Posterior vena cava (tissue), 2 donors: ENCODE measurements at regions not wholly inside any gene's neighbourhood (a gene's known extent, or its start where the extent isn't known, plus 50 kb on each side); places are given as distances from the start of the nearest gene placed in this dataset.
"Not testable (repeated sequence)": the region's sequence is repeated elsewhere in the genome, so short reads cannot be mapped to it uniquely, and the experiment has no call there.

ENCODE experiments used
- DNase-seq: peaks from one replicate; pipeline ENCODE4 v3.0.0-alpha.2; 2020; ENCODE audit warnings: low spot score
- intact Hi-C, 2 donors: fragments of 100-400 bp; cut with DNase I; formaldehyde crosslinking; loops; one replicate each; pipeline versions ENCODE4 v1.14.1 to v1.14.2; 2022 to 2023
- donor health status: DM: yes; HTN: yes; CAD: no.
- donor health status: DM: yes; HTN: yes; CAD: no.

DNA sequence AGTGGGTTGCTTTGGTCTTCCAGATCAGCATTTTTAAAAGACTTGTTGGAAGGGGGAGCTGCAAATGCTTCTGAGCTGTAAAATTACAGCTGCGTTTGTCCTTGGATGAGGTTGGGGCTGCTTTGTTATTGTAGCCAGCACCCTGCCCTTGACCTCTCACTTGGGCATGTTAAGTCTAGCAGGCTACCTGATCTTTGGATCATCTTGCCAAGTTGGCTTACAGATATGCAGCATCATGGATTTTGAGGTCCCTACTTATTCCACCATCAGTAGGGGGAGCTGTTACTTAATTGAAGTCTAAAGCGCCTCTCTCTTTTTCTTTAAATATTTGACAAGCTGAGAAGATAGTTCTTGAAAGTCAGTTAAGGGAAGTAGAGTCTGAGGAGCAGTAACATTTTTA, 793.0 kb downstream of the MCTP2 start:
- intact Hi-C loops: no loop called here
- DNase-seq: no peak

- intact Hi-C loops: no loop called here
- DNase-seq: no peak
Observed at GRCh38 chr15:95025924-95026728, 794.8 kb downstream of the MCTP2 start.

GRCh38 chr15:95027981-95028380, 796.6 kb downstream of the MCTP2 start:
- DNase-seq: no peak
- intact Hi-C loops: no loop called here

DNA sequence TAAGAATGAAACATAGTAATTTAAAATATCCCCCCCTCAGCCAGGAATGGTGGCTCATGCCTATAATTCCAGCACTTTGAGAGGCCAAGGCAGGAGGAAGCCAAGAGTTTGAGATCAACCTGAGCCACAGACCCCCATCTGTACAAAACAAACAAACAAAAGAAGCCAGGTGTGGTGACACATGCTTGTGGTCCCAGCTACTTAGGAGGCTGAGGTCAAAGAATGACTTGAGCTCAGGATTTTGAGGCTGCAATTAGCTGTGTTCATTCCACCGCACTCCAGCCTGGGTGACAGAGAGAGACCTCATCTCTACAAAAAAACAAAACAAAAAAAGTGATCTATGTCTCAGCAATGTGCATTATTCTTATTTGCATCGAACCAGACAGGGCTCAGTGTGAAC, 800.8 kb downstream of the MCTP2 start:
- DNase-seq: no peak
- intact Hi-C loops: no loop called here

GRCh38 chr15:95035106-95035505, 803.7 kb downstream of the MCTP2 start:
- no peak for DNase-seq
- intact Hi-C loops: no loop called here

DNA sequence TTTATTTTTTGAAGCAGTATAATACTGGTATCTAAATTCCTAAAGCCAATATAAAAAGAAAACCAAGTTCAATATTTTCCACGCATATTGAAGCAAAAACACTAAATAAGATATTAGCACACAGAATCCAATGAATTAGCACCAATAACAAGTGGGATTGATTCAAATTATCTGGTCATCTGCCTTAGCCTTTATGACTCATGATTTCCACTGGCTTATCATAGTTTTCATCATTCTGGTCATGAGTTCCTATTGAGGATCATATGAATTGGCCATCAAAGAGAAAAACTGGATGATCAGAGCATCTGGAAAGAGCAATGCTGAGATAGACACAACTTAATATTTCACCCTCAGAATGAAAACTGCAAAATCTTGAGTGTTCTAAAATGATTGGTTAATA, 809.9 kb downstream of the MCTP2 start:
- intact Hi-C loops: no loop called here

GRCh38 chr15:95043236-95043932, 812.0 kb downstream of the MCTP2 start:
- intact Hi-C loops, DNase-seq: not testable (repeated sequence)

More for the DNA sequence above, 809.9 kb downstream of the MCTP2 start:
- DNase-seq: no peak

DNA sequence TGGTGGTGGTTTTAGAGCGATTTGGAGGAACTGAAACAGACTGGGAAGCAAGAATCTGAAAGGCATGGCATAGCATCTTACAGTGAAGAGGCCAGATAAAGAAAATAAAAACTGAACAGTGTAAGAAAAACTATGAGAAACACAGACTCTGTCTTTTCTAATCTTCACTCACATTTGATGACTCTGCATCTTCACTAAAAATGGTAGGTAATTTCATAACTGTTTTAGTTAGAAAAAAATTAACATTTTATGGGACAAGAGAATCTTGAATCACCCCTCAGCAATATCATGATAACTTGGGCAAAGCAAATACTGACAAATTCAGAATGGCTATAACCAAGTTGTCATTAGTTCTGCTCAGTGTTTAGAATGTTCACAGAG, 812.6 kb downstream of the MCTP2 start:
- no peak for DNase-seq
- intact Hi-C loops: no loop called here

- intact Hi-C loops: no loop called here
- DNase-seq: no peak
Observed at GRCh38 chr15:95044745-95045417, 813.5 kb downstream of the MCTP2 start.

GRCh38 chr15:95051861-95052260, 820.5 kb downstream of the MCTP2 start:
- no peak for DNase-seq
- intact Hi-C loops: no loop called here

DNA sequence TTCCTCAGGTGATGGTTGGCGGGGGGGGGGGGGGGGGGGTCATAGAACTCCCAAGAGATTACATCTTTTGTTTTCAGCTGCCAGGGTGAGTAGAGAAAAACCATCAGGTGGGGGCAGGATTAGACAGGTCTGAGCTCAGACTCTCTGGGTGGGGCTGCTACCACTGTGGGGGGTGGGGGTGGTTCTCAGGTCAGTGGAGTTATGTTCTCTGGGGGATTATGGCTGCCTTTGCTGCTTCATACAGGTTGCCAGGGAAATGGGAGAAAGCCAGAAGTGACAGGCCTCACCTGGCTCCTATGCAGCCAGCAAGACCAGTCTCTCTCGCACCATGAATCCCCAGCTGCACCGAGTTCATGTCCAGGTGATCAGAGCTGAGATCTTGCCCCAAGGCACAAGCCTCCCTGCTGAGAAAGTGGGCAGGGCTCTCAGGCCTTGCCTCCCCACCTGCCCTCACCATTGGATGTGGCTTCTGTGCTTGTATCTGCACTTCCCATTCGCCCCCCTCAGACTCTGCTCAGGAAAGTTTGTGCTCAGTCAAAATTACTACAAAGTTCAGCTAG, 828.1 kb downstream of the MCTP2 start:
- no peak for DNase-seq
- intact Hi-C loops: no loop called here

- no peak for DNase-seq
- intact Hi-C loops: no loop called here
Observed at GRCh38 chr15:95068701-95069521, 837.5 kb downstream of the MCTP2 start.

DNA sequence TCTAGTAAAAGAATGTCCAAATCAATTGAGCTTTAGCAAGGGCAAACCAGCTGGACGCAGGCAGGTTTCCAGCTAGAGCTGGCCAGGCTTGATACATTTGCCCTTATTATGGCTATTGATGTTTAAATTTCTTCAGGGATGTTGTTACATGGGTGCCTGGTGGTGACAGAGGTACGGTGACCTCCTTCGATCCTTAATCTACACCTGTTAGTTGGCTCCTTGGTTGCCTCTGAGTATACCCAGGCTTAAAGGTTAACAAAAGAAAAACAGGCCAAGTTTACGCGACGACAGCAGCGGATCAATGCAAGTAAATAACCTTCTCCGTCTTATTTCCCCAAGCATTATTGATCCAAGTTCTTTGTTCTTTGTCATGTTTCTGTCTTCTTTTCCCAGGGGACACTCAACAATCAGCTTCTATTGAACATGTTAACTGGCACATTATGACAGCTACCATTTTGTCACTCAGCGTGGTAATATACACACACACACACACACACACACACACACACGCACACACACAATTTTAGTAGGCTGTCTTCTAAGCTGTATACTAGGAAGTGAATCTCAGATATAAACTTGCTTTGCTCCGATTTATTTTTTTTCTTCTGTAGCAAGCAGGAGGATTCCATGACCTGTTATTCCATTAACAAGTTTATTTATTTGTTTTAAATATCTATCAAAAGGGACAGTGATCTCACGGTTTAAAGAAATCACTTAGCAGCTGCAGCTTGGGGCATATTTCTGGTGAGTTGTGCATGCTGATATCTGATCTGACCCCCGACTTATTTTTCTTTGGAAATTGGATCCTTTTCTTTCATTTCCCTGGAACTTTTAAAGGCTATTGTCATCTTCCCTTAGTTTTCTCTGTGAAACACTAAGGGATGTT, 844.7 kb downstream of the MCTP2 start:
- no peak for DNase-seq
- intact Hi-C loops: no loop called here

DNA sequence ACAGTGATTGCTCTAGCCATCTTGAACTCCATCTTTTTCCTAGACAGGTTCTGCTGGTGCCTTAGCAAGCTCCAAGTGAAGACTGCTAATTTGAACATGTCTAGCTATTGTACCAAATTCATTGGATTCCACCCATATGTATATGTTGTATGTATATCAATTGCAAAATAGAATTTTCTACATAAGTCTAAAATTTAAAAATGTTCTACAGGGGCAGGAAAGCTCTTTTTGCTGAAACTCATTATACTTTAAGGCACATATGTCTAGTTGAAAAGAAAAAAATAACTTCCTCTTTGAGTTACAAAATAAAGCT, 845.3 kb downstream of the MCTP2 start:
- intact Hi-C loops: no loop called here
- DNase-seq: no peak

- intact Hi-C loops: no loop called here
- no peak for DNase-seq
Observed at GRCh38 chr15:95078003-95078402, 846.6 kb downstream of the MCTP2 start.

- intact Hi-C loops, DNase-seq: not testable (repeated sequence)
Observed at GRCh38 chr15:95080228-95080627, 848.9 kb downstream of the MCTP2 start.

GRCh38 chr15:95085056-95085455, 853.7 kb downstream of the MCTP2 start:
- intact Hi-C loops: no loop called here
- no peak for DNase-seq

GRCh38 chr15:95086531-95087252, 855.3 kb downstream of the MCTP2 start:
- intact Hi-C loops: no loop called here
- no peak for DNase-seq
